Lung (tissue), 11 donors: ENCODE measurements at regions not wholly inside any gene's neighbourhood (a gene's known extent, or its start where the extent isn't known, plus 50 kb on each side); places are given as distances from the start of the nearest gene placed in this dataset.

ENCODE experiments used
- ATAC-seq: fragments of 200-7000 bp; cut with Tn5 transposase; one replicate; pipeline ENCODE4 v1.9.1; 2020; ENCODE audit warnings: moderate number of reproducible peaks; ENCODE audit not compliant: insufficient read depth, low FRiP score
- DNase-seq, 3 donors: peaks; one replicate each; pipeline ENCODE4 v3.0.0-alpha.2; 2013 to 2017
- H3K27ac ChIP-seq, 2 donors: one replicate each; pipeline ENCODE4 v1.5.1; 2013; ENCODE audit warnings: mild to moderate bottlenecking in 2 of 2, moderate library complexity in 2 of 2, control low read depth in 1 of 2, inconsistent platforms in 1 of 2, low read depth in 1 of 2, low read length in 1 of 2
- H3K27me3 ChIP-seq, 3 donors: one replicate each; pipeline ENCODE4 v1.5.1; 2013; ENCODE audit warnings: low read length in 2 of 3; ENCODE audit not compliant: control insufficient read depth in 3 of 3, insufficient read depth in 3 of 3
- H3K36me3 ChIP-seq, 4 donors: one replicate each; pipeline ENCODE4 v1.5.1; 2013; ENCODE audit warnings: low read length in 4 of 4, mild to moderate bottlenecking in 1 of 4, moderate library complexity in 1 of 4; ENCODE audit not compliant: control insufficient read depth in 4 of 4, insufficient read depth in 4 of 4
- H3K4me1 ChIP-seq, 5 donors: one replicate each; pipeline ENCODE4 v1.5.1; 2013; ENCODE audit warnings: low read length in 5 of 5, mild to moderate bottlenecking in 2 of 5, moderate library complexity in 1 of 5; ENCODE audit not compliant: control insufficient read depth in 5 of 5, insufficient read depth in 5 of 5
- H3K4me3 ChIP-seq: one replicate; pipeline ENCODE4 v1.5.1; 2013; ENCODE audit warnings: mild to moderate bottlenecking, control low read depth, moderate library complexity
- H3K9ac ChIP-seq, 2 donors: one replicate each; pipeline ENCODE4 v1.5.1; 2013; ENCODE audit warnings: low read length in 2 of 2, control low read depth in 1 of 2; ENCODE audit not compliant: insufficient read depth in 1 of 2
- H3K9me3 ChIP-seq, 4 donors: one replicate each; pipeline ENCODE4 v1.5.1; 2013; ENCODE audit warnings: low read length in 3 of 4, mild to moderate bottlenecking in 1 of 4, moderate library complexity in 1 of 4; ENCODE audit not compliant: control insufficient read depth in 4 of 4, insufficient read depth in 3 of 4
- WGBS, 2 donors: extraction: QIAGEN DNeasy Blood & Tissue Kit; methylation state at CpG; one replicate each; pipeline ENCODE4 v1.1.7; 2013; 5-methylcytosine and 5-hydroxymethylcytosine counted together
- TF ChIP-seq, protein P1 (sequence below): IDR thresholded peaks from 2 replicates; pipeline ENCODE4 v1.5.1; 2012; ENCODE audit warnings: mild to moderate bottlenecking; ENCODE audit errors: control extremely low read depth, extremely low read depth
- donor health status: control.
- donor health status: control.
- donor health status: Bipolar disorder and iron deficiency.
- donor health status: healthy.
- donor health status: DM: yes; HTN: yes; CAD: no.

DNA sequence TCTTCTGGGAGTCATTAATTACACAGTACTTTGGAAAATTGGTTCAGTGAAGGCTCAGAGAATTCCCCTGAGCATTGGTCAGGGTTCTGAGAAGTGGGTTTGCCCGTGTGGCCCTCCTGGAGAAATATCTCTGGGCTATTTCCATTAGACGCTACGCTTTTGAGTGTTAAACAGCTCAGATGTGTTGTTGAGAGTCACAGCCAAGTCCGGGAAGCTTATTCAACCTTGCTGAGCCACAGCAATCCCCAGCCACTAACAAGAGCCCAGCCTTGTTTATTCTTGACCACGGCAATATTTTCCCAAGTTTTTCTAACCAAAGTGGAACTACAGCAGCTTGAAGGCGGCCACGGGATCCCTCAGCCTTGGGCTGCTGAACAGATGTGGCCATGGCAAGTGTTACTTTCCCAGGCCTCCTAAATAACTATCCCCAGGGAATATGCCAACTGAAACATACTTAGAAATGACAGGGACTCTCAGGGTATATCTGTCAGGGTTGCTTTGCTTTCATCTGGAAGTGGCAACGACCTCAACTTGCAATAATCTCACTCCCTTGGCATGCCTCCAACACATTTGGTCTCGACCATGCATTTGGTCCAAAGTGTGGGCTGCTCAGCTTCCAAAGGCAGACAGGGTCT, 214.7 kb downstream of the EMX2 start:
- 61 to 75% methylated on average over 9 of the region's 9 CpGs for whole genome bisulfite sequencing, 2 donors
- no peak for ATAC-seq
- Histone ChIP-seq H3K4me3 (no peak overlapping the region), H3K9me3 (no peaks in the 10 kb centered on the region), H3K27ac (no peak overlapping the region), H3K4me1 (no peaks in the 10 kb centered on the region), H3K9ac (no peak overlapping the region), H3K36me3 (no peaks in the 10 kb centered on the region), H3K27me3 (no peaks in the 10 kb centered on the region)
- TF ChIP-seq, protein P1, sequence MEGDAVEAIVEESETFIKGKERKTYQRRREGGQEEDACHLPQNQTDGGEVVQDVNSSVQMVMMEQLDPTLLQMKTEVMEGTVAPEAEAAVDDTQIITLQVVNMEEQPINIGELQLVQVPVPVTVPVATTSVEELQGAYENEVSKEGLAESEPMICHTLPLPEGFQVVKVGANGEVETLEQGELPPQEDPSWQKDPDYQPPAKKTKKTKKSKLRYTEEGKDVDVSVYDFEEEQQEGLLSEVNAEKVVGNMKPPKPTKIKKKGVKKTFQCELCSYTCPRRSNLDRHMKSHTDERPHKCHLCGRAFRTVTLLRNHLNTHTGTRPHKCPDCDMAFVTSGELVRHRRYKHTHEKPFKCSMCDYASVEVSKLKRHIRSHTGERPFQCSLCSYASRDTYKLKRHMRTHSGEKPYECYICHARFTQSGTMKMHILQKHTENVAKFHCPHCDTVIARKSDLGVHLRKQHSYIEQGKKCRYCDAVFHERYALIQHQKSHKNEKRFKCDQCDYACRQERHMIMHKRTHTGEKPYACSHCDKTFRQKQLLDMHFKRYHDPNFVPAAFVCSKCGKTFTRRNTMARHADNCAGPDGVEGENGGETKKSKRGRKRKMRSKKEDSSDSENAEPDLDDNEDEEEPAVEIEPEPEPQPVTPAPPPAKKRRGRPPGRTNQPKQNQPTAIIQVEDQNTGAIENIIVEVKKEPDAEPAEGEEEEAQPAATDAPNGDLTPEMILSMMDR, result no peak
- peak in 1 of 3 donors; percentile 7 for DNase-seq

DNA sequence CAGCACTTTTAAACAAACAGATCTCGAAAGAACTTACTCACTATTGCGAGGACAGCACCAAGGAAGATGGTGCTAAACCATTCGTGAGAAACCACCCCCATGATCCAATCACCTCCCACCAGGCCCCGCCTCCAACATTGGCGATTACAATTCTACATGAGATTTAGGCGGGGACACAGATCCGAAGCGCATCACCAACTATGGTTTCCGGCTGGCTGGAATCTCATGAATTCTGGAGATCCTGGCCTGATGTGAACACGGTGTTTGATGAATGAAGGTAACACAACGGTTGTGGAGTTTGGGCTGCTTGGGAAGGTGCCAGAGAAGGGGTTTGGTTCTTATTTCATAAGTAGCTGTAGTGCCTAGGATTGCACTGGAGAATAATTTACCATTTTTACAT, 216.7 kb downstream of the EMX2 start:
- Histone ChIP-seq H3K27me3 (no peaks in the 10 kb centered on the region), H3K27ac (no peak overlapping the region), H3K9me3 (no peaks in the 10 kb centered on the region), H3K4me1 (no peaks in the 10 kb centered on the region), H3K9ac (no peak overlapping the region), H3K36me3 (no peaks in the 10 kb centered on the region), H3K4me3 (no peak overlapping the region)
- TF ChIP-seq, protein P1, result no peak
- DNase-seq (no peak), ATAC-seq (no peak)
- 92 to 93% methylated on average over 11 of the region's 11 CpGs for WGBS, 2 donors

DNA sequence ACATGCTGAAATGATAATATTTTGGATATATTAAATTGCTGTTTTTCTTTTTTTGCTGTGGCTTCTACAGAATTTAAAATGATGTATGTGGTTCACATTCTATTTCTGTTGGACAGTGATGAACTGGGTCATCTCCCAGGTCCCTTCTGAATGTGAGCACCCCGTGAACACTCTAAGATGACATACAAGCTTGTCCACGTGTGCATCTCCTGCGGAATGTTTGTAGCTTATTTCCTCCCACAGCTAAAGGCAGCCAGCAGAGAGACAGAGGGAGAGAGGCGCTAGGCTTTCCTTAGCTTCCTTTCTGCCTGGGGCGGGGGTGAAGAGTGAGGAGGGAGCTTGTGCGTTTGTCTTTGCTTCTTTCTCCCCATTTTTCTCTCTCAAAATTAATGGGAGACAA, 219.1 kb downstream of the EMX2 start:
- TF ChIP-seq, protein P1, result no peak
- 68 to 72% methylated on average over 6 of the region's 6 CpGs for WGBS, 2 donors
- no peak for ATAC-seq
- no peak overlapping the region for H3K4me3 ChIP-seq
- H3K9me3 ChIP-seq, result no peaks in the 10 kb centered on the region
- no peaks in the 10 kb centered on the region for H3K4me1 ChIP-seq
- no peak overlapping the region for H3K9ac ChIP-seq
- no peaks in the 10 kb centered on the region for H3K36me3 ChIP-seq
- no peak overlapping the region for H3K27ac ChIP-seq
- DNase-seq, result no peak
- H3K27me3 ChIP-seq, result no peaks in the 10 kb centered on the region
